Skeletal muscle tissue (tissue), 3 donors: ENCODE measurements at regions not wholly inside any gene's neighbourhood (a gene's known extent, or its start where the extent isn't known, plus 50 kb on each side); places are given as distances from the start of the nearest gene placed in this dataset.

ENCODE experiments used
- H3K27ac ChIP-seq: one replicate; pipeline ENCODE4 v1.7.0; 2013; ENCODE audit warnings: mild to moderate bottlenecking, low read depth, low read length, inconsistent platforms
- H3K27me3 ChIP-seq, 3 donors: one replicate each; pipeline ENCODE4 v1.7.0; 2013; ENCODE audit warnings: low read length in 3 of 3; ENCODE audit not compliant: control insufficient read depth in 3 of 3, insufficient read depth in 3 of 3
- H3K36me3 ChIP-seq, 3 donors: one replicate each; pipeline ENCODE4 v1.7.0; 2013; ENCODE audit warnings: low read length in 3 of 3; ENCODE audit not compliant: control insufficient read depth in 3 of 3, insufficient read depth in 3 of 3
- H3K4me1 ChIP-seq, 3 donors: one replicate each; pipeline ENCODE4 v1.7.0; 2013; ENCODE audit warnings: low read length in 3 of 3, mild to moderate bottlenecking in 3 of 3; ENCODE audit not compliant: control insufficient read depth in 3 of 3, insufficient read depth in 3 of 3
- H3K4me3 ChIP-seq, 3 donors: one replicate each; pipeline ENCODE4 v1.7.0; 2013; ENCODE audit warnings: low read length in 3 of 3
- H3K9ac ChIP-seq, 3 donors: one replicate each; pipeline ENCODE4 v1.7.0; 2013; ENCODE audit warnings: low read length in 3 of 3, mild to moderate bottlenecking in 3 of 3, moderate library complexity in 2 of 3, low read depth in 1 of 3
- H3K9me3 ChIP-seq, 3 donors: one replicate each; pipeline ENCODE4 v1.7.0; 2013; ENCODE audit warnings: low read length in 3 of 3; ENCODE audit not compliant: control insufficient read depth in 3 of 3
- donor health status: Osteomylitis.

- no peak overlapping the region for H3K4me3 ChIP-seq
- no peaks in the 10 kb centered on the region for H3K36me3 ChIP-seq
- H3K4me1 ChIP-seq: no peaks in the 10 kb centered on the region
- H3K9me3 ChIP-seq: no peaks in the 10 kb centered on the region
- H3K27me3 ChIP-seq: no peaks in the 10 kb centered on the region
- no peak overlapping the region for H3K27ac ChIP-seq
- H3K9ac ChIP-seq: no peak overlapping the region
Measured at GRCh38 chr5:87997662-87998061, 271.0 kb downstream of the TMEM161B start.

DNA sequence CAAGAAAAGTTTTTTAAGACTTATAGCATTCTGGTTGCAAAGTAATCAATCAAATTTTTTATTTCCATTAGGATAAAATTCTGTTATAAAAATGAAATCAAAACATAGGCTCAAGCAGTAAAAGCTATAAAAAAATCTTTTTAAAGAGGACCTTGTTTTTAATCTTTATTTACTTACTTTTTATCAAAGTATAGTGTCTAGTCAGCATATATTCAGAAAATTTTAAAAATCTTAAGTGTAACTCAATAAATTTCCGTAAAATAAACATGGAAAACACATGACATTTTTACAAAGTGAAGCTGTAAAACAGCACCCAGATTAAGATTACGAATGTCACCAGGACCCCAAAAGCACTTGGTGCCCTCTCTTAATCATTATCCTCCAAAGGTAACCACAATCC, 302.4 kb downstream of the TMEM161B start:
- Histone ChIP-seq H3K27me3 (no peaks in the 10 kb centered on the region), H3K36me3 (no peaks in the 10 kb centered on the region), H3K4me1 (no peaks in the 10 kb centered on the region), H3K9me3 (no peaks in the 10 kb centered on the region), H3K27ac (no peak overlapping the region), H3K4me3 (no peak overlapping the region), H3K9ac (no peak overlapping the region)

DNA sequence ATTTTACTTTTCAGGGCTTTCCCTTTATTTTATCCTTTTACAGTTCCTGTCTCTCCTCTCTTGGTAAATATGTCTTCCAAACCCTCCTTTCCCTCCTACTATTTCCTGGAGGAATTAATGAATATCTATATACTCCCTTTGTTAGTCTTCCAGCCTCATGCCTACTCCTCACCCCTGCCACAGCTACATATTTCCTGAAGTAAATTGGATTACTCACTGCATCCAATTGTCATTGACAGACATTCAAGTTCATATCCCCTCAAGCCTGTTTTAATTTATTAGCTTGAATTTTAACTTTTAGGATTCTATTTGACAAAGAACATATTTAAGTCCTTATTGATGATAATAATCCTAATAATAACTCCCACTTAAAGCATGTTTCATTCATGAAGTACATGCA, 314.5 kb downstream of the TMEM161B start:
- no peak overlapping the region for H3K27ac ChIP-seq
- no peak overlapping the region for H3K9ac ChIP-seq
- no peaks in the 10 kb centered on the region for H3K27me3 ChIP-seq
- no peaks in the 10 kb centered on the region for H3K36me3 ChIP-seq
- H3K9me3 ChIP-seq: no peaks in the 10 kb centered on the region
- no peak overlapping the region for H3K4me3 ChIP-seq
- H3K4me1 ChIP-seq: no peaks in the 10 kb centered on the region

DNA sequence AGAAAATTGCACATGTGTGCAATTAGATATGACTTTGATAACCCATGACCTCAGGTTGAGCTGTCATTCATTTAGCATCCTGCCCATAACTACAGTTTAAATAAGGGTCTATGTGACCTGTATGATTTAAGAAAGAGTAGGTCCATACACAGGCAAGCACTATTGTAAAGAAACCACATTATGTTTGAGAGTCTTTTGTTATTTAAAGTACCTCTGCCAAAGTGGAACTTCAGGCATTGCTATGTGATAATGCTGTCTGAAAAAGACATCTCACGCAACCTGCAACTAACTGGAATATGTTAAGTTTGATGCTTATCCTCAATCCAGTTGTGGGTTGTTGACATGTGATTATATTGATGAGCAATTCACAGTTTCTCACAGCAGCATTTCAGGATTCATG, 317.0 kb downstream of the TMEM161B start:
- no peaks in the 10 kb centered on the region for H3K9me3 ChIP-seq
- no peak overlapping the region for H3K27ac ChIP-seq
- no peak overlapping the region for H3K9ac ChIP-seq
- no peaks in the 10 kb centered on the region for H3K4me1 ChIP-seq
- no peak overlapping the region for H3K4me3 ChIP-seq
- H3K36me3 ChIP-seq: no peaks in the 10 kb centered on the region
- H3K27me3 ChIP-seq: no peaks in the 10 kb centered on the region

- Histone ChIP-seq H3K4me1 (no peaks in the 10 kb centered on the region), H3K4me3 (no peak overlapping the region), H3K9ac (no peak overlapping the region), H3K36me3 (no peaks in the 10 kb centered on the region), H3K9me3 (no peaks in the 10 kb centered on the region), H3K27me3 (no peaks in the 10 kb centered on the region), H3K27ac (no peak overlapping the region)
Measured at GRCh38 chr5:87949676-87950631, 318.7 kb downstream of the TMEM161B start.

- Histone ChIP-seq H3K9ac (no peak overlapping the region), H3K27me3 (no peaks in the 10 kb centered on the region), H3K36me3 (no peaks in the 10 kb centered on the region), H3K4me3 (no peak overlapping the region), H3K9me3 (no peaks in the 10 kb centered on the region), H3K4me1 (no peaks in the 10 kb centered on the region), H3K27ac (no peak overlapping the region)
Measured at GRCh38 chr5:87948486-87948885, 320.2 kb downstream of the TMEM161B start.

GRCh38 chr5:87946271-87946670, 322.4 kb downstream of the TMEM161B start:
- Histone ChIP-seq H3K4me1 (no peaks in the 10 kb centered on the region), H3K9ac (no peak overlapping the region), H3K4me3 (no peak overlapping the region), H3K9me3 (no peaks in the 10 kb centered on the region), H3K27me3 (no peaks in the 10 kb centered on the region), H3K36me3 (no peaks in the 10 kb centered on the region), H3K27ac (no peak overlapping the region)

DNA sequence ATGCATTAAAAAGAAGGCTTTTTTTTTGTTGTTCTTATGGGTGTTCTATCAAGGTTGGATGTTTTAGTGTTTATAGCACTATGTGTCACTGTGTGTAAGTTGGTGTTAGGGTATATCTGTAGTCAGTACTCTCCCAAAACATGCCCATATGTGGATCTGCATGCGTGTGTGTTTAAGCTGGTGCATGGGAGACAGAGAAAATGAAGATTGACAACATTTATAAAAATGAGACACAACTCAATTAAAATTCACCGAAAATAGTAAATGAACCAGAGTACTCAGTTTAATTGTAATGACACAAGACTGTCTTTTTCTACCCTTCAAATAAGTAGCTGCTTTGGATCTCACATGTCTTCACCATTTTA, 323.4 kb downstream of the TMEM161B start:
- no peaks in the 10 kb centered on the region for H3K27me3 ChIP-seq
- no peak overlapping the region for H3K4me3 ChIP-seq
- no peaks in the 10 kb centered on the region for H3K4me1 ChIP-seq
- no peak overlapping the region for H3K27ac ChIP-seq
- no peaks in the 10 kb centered on the region for H3K9me3 ChIP-seq
- no peak overlapping the region for H3K9ac ChIP-seq
- H3K36me3 ChIP-seq: no peaks in the 10 kb centered on the region

DNA sequence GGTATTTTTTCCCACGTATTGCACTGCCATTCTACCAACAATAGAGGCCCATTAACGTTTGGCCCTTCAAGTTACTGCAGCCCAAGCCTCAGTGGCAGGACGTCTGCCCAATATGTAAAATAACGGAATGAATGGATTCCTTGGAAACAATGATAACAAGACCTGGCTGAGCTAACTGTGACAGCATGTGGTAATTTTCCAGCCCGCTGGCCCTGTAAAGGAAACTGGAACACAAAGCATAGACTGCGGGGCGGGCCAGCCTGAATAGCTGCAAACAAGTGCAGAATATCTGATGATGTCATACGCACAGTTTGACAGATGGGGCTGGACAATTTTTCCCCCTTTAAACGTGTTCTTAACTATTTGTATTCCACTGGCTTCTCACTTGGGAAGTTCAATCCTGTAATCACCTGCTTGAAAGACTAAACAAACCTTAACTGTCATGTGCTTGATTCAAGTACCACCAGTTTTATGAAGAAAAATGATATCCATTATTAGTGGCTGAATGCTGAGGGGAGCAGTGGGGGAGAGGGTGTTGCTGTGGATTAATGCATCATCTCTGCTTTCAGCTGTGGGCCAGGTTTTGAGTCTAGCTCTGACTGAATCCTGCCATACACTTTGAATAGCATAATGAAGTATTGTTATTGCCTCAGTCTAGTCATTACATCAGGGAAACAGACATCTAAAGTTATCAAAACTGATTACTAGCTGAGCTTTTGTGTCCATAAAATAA, 323.9 kb downstream of the TMEM161B start:
- no peaks in the 10 kb centered on the region for H3K36me3 ChIP-seq
- H3K27ac ChIP-seq: no peak overlapping the region
- no peaks in the 10 kb centered on the region for H3K27me3 ChIP-seq

DNA sequence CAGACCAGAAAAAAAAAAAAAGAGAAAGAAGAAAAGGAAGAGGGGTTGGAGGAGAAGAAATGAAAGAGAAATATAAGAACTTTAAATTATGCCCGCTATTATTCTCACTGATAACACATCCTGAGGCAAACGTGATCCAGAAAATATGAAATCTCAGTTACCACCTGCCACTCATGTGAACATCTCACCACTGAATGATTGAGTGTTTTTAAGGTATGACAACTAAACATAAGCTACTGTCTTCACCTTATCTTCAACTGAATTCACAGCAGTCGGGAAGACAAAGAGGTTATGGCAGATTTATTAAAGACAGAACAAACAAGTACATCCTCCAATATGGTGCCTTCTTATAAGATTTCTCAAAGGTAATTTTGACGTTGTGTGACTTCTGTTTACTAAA, 327.9 kb downstream of the TMEM161B start:
- Histone ChIP-seq H3K27me3 (no peaks in the 10 kb centered on the region), H3K36me3 (no peaks in the 10 kb centered on the region), H3K27ac (no peak overlapping the region), H3K4me1 (no peaks in the 10 kb centered on the region), H3K9me3 (no peaks in the 10 kb centered on the region), H3K4me3 (no peak overlapping the region), H3K9ac (no peak overlapping the region)

More for the DNA sequence above, 323.9 kb downstream of the TMEM161B start:
- Histone ChIP-seq H3K9ac (no peak overlapping the region), H3K9me3 (no peaks in the 10 kb centered on the region), H3K4me1 (no peaks in the 10 kb centered on the region), H3K4me3 (no peak overlapping the region)
